ENCODE measurements at regions not wholly inside any gene's neighbourhood (a gene's known extent, or its start where the extent isn't known, plus 50 kb on each side); places are given as distances from the start of the nearest gene placed in this dataset.

DNA sequence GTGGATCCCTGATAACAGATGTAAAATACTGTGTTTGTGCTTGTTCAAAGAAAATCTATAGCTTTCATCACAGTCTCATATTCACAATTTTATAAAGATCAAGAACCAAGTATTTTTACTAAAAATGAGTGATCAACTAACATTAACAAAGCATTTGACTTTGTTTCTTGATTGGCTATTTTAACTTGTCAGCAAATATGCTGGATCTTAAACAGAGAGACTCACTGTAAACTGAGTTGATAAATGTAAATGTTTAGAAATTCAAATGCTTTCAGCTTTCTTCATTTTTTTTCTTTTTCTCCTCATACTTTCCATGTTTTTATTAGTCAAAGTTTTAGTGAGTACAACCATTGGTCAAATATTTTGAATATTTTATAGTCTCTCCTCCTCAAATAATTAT, 923.0 kb upstream of the NR2F2 start:
- TF ChIP-seq POLR2AphosphoS5 (IDR thresholded peaks at IDR 0.05; ENCODE audit: low read depth, low read length) (no peak), TAF1 (IDR thresholded peaks at IDR 0.05; ENCODE audit: borderline replicate concordance, insufficient read depth, low read length) (no peak), SIN3A (IDR thresholded peaks at IDR 0.05; ENCODE audit: borderline replicate concordance, insufficient read depth, low read length) (no peak)
- TF ChIP-seq, protein P1, sequence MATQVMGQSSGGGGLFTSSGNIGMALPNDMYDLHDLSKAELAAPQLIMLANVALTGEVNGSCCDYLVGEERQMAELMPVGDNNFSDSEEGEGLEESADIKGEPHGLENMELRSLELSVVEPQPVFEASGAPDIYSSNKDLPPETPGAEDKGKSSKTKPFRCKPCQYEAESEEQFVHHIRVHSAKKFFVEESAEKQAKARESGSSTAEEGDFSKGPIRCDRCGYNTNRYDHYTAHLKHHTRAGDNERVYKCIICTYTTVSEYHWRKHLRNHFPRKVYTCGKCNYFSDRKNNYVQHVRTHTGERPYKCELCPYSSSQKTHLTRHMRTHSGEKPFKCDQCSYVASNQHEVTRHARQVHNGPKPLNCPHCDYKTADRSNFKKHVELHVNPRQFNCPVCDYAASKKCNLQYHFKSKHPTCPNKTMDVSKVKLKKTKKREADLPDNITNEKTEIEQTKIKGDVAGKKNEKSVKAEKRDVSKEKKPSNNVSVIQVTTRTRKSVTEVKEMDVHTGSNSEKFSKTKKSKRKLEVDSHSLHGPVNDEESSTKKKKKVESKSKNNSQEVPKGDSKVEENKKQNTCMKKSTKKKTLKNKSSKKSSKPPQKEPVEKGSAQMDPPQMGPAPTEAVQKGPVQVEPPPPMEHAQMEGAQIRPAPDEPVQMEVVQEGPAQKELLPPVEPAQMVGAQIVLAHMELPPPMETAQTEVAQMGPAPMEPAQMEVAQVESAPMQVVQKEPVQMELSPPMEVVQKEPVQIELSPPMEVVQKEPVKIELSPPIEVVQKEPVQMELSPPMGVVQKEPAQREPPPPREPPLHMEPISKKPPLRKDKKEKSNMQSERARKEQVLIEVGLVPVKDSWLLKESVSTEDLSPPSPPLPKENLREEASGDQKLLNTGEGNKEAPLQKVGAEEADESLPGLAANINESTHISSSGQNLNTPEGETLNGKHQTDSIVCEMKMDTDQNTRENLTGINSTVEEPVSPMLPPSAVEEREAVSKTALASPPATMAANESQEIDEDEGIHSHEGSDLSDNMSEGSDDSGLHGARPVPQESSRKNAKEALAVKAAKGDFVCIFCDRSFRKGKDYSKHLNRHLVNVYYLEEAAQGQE (IDR thresholded peaks at IDR 0.05; ENCODE audit: insufficient read depth in 1 of 2, low read depth in 2 of 2, low read length in 2 of 2): no peak

Measured in PFSK-1 (cell line).